Gastrocnemius medialis (tissue), 4 donors: ENCODE measurements at regions not wholly inside any gene's neighbourhood (a gene's known extent, or its start where the extent isn't known, plus 50 kb on each side); places are given as distances from the start of the nearest gene placed in this dataset.

Source experiments
- CTCF ChIP-seq, 5 experiments: fragments of 450-650 bp in 3 of 5; fragments of 200-600 bp in 2 of 5; sonication (generic) in 2 of 5; IDR thresholded peaks in 4 of 5; conservative IDR thresholded peaks in 1 of 5; 1 replicate in 4 of 5; 2 replicates in 1 of 5; pipeline ENCODE4 v1.5.1; 2016 to 2019; ENCODE audit warnings: antibody characterized with exemption in 5 of 5, mild to moderate bottlenecking in 3 of 5, moderate library complexity in 3 of 5
- POLR2A ChIP-seq, 2 donors: fragments of 450-650 bp; IDR thresholded peaks; one replicate each; pipeline ENCODE4 v1.6.1; 2017; ENCODE audit warnings: antibody characterized with exemption in 2 of 2, mild to moderate bottlenecking in 2 of 2, moderate library complexity in 2 of 2

GRCh38 chr1:14181191-14181795 lies 417.2 kb upstream of the KAZN start:
- TF ChIP-seq CTCF (IDR thresholded peaks at IDR 0.05 in 4 of 5, conservative IDR thresholded peaks at IDR 0.05 in 1 of 5) (no peak), POLR2A (IDR thresholded peaks at IDR 0.05) (no peak)
